Fibroblast of villous mesenchyme (primary cell): ENCODE measurements at regions not wholly inside any gene's neighbourhood (a gene's known extent, or its start where the extent isn't known, plus 50 kb on each side); places are given as distances from the start of the nearest gene placed in this dataset.

Experiments used
- DNase-seq: peaks from one replicate; pipeline ENCODE4 v3.0.0-alpha.2; 2010; ENCODE audit warnings: low read depth
- H3K4me3 ChIP-seq: 2 replicates; pipeline ENCODE4 v1.5.1; 2011; ENCODE audit warnings: low read depth, mild to moderate bottlenecking, low read length
- TF ChIP-seq, protein P1 (sequence below): IDR thresholded peaks from 2 replicates; pipeline ENCODE4 v1.5.1; 2012; ENCODE audit warnings: low read depth, mild to moderate bottlenecking, low read length; ENCODE audit not compliant: insufficient read depth

DNA sequence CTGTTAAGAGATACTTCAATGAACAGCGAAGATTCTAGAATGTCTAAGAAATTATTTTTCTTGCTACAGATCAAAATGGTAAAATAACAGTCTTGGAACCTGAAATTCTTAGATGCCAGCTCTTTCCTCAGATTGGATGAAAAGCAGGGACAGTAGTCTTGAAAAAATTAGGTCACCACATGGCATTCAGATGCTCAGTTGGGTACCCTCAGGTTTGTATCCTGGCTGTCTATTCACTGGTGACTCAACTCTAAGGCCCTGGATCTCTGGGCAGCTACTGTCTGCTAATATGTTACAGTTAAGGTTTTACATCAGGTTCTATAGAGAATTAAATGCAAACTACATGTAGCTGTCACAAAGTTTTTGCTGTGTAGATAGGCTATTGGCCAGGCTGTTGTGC is 528.9 kb upstream of the ADAMTS5 start:
- DNase-seq, result no peak
- TF ChIP-seq, protein P1, sequence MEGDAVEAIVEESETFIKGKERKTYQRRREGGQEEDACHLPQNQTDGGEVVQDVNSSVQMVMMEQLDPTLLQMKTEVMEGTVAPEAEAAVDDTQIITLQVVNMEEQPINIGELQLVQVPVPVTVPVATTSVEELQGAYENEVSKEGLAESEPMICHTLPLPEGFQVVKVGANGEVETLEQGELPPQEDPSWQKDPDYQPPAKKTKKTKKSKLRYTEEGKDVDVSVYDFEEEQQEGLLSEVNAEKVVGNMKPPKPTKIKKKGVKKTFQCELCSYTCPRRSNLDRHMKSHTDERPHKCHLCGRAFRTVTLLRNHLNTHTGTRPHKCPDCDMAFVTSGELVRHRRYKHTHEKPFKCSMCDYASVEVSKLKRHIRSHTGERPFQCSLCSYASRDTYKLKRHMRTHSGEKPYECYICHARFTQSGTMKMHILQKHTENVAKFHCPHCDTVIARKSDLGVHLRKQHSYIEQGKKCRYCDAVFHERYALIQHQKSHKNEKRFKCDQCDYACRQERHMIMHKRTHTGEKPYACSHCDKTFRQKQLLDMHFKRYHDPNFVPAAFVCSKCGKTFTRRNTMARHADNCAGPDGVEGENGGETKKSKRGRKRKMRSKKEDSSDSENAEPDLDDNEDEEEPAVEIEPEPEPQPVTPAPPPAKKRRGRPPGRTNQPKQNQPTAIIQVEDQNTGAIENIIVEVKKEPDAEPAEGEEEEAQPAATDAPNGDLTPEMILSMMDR, result no peak
- H3K4me3 ChIP-seq, result no peak overlapping the region

GRCh38 chr21:27493542-27493941 is 526.7 kb upstream of the ADAMTS5 start:
- TF ChIP-seq, protein P1, result no peak
- no peak overlapping the region for H3K4me3 ChIP-seq
- DNase-seq, result no peak

DNA sequence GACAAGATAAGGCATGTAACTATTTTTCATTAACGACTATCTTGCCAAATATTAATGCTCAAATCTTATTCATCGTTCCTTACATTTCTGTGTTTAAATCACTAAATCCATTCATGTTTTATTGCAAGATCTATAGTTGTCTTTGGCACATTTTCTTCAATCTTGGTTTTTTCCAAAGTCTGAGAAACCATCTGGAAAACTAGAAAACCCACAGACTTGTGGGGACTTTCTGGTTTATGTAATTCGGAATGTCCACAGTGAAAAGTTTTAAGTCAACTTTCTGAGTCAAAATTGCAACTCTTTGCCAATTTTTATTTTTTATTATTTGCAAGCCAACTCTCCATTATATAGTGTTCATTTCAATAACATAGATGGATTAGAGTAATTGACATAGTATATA is 520.8 kb upstream of the ADAMTS5 start:
- TF ChIP-seq, protein P1, result no peak
- DNase-seq, result no peak
- H3K4me3 ChIP-seq, result no peak overlapping the region

GRCh38 chr21:27480841-27481261 is 514.0 kb upstream of the ADAMTS5 start:
- TF ChIP-seq, protein P1, result no peak
- peak; percentile 54 for DNase-seq
- H3K4me3 ChIP-seq, result no peak overlapping the region

DNA sequence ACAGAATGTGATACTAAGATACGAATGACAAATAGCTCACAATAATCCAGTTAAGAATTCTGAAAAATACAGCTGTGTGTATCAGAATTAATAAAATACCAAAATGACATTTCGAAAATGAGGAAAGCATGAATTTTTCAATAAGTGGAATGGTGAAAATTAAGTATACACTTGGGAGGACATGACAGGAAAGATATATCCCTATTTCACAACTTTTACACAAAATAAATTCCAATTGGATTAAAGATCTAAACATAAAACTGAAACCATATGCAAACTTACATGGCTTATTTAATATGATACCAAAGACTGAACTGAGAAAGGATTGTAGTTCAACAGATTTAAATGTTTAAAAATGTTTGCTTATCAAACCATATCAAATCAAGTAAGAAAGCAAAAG is 510.4 kb upstream of the ADAMTS5 start:
- H3K4me3 ChIP-seq, result no peak overlapping the region
- peak; percentile 69 for DNase-seq
- TF ChIP-seq, protein P1, result no peak

DNA sequence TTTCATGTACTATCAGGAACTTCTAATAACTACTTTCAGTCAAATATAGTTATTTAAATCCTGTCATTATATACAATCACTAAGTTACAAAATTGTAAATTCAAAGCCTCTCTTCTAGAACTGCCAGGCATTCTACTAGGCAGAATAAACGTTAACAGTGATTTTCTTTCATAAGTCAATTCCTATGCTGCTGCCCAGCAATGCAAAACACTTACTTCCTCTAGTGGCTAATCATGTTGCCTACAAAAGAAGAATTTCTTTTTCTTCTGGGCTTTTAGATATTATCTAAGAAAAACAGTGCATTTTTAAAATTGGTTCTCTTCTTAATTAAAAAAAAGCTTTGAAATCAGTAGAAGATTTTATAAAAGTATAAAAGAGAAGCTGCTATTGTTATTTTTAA is 509.8 kb upstream of the ADAMTS5 start:
- no peak overlapping the region for H3K4me3 ChIP-seq
- peak; percentile 53 for DNase-seq
- TF ChIP-seq, protein P1, result peak; percentile 54

DNA sequence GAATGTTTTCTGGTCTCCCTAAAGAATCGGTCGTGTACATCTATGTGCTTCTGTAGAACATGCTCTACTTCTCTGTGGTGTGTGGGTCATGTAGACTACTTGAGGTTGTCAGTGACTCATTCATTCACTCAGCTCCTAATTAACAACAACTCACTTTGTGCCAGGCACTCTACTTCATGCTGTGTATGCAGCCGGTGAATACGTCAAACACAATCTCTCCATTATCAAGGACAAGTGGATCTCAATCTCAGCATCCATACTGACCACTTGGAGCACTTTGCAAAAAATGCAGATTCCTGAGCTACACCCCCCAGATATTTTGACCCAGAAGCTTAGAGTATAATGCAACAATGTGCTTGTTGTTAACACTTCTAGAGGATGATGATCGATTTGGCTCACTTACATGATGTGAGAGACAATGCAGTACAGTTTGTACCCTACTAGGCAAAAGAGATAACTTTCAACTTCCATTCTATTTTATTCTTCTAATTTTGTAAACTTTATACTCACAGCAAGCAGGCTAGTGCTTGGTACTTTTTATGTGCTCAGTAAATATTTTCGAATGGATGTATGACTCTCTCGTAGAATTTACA is 508.6 kb upstream of the ADAMTS5 start:
- DNase-seq, result no peak
- no peak overlapping the region for H3K4me3 ChIP-seq
- TF ChIP-seq, protein P1, result no peak
